ENCODE measurements at regions not wholly inside any gene's neighbourhood (a gene's known extent, or its start where the extent isn't known, plus 50 kb on each side); places are given as distances from the start of the nearest gene placed in this dataset.

DNA sequence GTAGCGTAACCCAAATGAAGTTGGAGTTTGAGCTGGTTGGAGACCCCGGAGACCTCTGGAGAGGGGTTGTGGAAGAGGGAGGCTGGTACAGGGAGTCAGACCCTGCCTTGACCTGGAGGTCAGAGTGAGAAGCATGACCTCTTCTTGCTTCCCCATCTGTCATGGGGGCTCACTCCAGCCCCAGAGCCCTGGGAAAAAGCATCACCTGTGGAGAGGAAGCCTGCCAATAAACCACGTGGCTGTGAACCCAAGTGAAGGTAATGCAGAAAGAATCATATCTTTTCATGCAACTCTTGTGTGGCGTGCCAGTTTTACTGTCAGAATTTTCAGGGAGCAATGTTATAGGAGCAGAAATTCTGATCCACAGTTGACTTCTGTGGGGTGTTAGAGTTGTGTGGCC, 178.5 kb upstream of the PRICKLE1 start (continued):
- TF ChIP-seq REST (IDR thresholded peaks at IDR 0.05) (no peak), GABPA (IDR thresholded peaks at IDR 0.05 in 1 of 2, conservative IDR thresholded peaks at IDR 0.05 in 1 of 2) (no peak), FOXA1 (IDR thresholded peaks at IDR 0.05) (no peak)

GRCh38 chr12:42767326-42767954, 177.9 kb upstream of the PRICKLE1 start:
- TF ChIP-seq YY1 (IDR thresholded peaks at IDR 0.05) (no peak), ZBTB33 (IDR thresholded peaks at IDR 0.05) (no peak), TAF1 (conservative IDR thresholded peaks at IDR 0.05) (no peak), HNF4G (IDR thresholded peaks at IDR 0.05) (no peak), EGR1 (IDR thresholded peaks at IDR 0.05; ENCODE audit: low read depth in 2 of 2) (no peak), FOXA2 (IDR thresholded peaks at IDR 0.05) (no peak), ATF3 (IDR thresholded peaks at IDR 0.05) (no peak), GABPA (IDR thresholded peaks at IDR 0.05 in 1 of 2, conservative IDR thresholded peaks at IDR 0.05 in 1 of 2) (no peak), NR2F2 (IDR thresholded peaks at IDR 0.05) (no peak), JUND (IDR thresholded peaks at IDR 0.05) (no peak), HNF4A (conservative IDR thresholded peaks at IDR 0.05) (no peak)
- TF ChIP-seq, protein P1, sequence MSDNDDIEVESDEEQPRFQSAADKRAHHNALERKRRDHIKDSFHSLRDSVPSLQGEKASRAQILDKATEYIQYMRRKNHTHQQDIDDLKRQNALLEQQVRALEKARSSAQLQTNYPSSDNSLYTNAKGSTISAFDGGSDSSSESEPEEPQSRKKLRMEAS (IDR thresholded peaks at IDR 0.05), result no peak
- TF ChIP-seq, protein P2, sequence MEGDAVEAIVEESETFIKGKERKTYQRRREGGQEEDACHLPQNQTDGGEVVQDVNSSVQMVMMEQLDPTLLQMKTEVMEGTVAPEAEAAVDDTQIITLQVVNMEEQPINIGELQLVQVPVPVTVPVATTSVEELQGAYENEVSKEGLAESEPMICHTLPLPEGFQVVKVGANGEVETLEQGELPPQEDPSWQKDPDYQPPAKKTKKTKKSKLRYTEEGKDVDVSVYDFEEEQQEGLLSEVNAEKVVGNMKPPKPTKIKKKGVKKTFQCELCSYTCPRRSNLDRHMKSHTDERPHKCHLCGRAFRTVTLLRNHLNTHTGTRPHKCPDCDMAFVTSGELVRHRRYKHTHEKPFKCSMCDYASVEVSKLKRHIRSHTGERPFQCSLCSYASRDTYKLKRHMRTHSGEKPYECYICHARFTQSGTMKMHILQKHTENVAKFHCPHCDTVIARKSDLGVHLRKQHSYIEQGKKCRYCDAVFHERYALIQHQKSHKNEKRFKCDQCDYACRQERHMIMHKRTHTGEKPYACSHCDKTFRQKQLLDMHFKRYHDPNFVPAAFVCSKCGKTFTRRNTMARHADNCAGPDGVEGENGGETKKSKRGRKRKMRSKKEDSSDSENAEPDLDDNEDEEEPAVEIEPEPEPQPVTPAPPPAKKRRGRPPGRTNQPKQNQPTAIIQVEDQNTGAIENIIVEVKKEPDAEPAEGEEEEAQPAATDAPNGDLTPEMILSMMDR (IDR thresholded peaks at IDR 0.05; ENCODE audit: low read depth, low read length, missing input control), result no peak
- Histone ChIP-seq H3K4me1 (ENCODE audit: control insufficient read depth in 4 of 4, insufficient read depth in 4 of 4, low read length in 3 of 4) (no peaks in the 10 kb centered on the region), H3K36me3 (ENCODE audit: control insufficient read depth in 4 of 4, insufficient read depth in 3 of 4, low read depth in 1 of 4, low read length in 3 of 4) (no peaks in the 10 kb centered on the region), H3K27ac (ENCODE audit: low read depth in 1 of 2, low read length in 2 of 2) (no peak overlapping the region), H3K27me3 (ENCODE audit: control insufficient read depth in 4 of 4, insufficient read depth in 4 of 4, low read length in 3 of 4) (no peaks in the 10 kb centered on the region), H3K9me3 (ENCODE audit: control insufficient read depth in 4 of 4, low read length in 3 of 4) (peaks cover 0 to 3% (median under 1%) of the 10 kb centered on the region in 4 donors), H3K4me3 (ENCODE audit: low read depth in 1 of 3, low read length in 3 of 3) (no peak overlapping the region), H3K9ac (ENCODE audit: low read depth in 1 of 2, low read length in 2 of 2) (no peak overlapping the region)
- DNase-seq (ENCODE audit: low spot score), result no peak
- 77% methylated on average over 7 of the region's 7 CpGs for WGBS

Data from liver (tissue), 8 donors.